Posterior cingulate gyrus (tissue), 11 donors: ENCODE measurements at regions not wholly inside any gene's neighbourhood (a gene's known extent, or its start where the extent isn't known, plus 50 kb on each side); places are given as distances from the start of the nearest gene placed in this dataset.

Source experiments
- DNase-seq, 10 donors: peaks; one replicate each; pipeline versions ENCODE4 v3.0.0 to v3.0.0-alpha.2; 2020 to 2021; ENCODE audit warnings: mixed read lengths in 3 of 10
- intact Hi-C: fragments of 100-400 bp; cut with DNase I; formaldehyde crosslinking; loops from one replicate; pipeline ENCODE4 v1.15.1; 2023

GRCh38 chr15:25936004-25936403, 72.9 kb upstream of the ATP10A start:
- no peak for DNase-seq
- intact Hi-C loops, result no loop called here

- intact Hi-C loops, result no loop called here
- DNase-seq, result peak in 7 of 10 donors; percentile 30 to 93 (median 71)
These were observed 70.5 kb upstream of the ATP10A start for GRCh38 chr15:25933456-25934158.

- intact Hi-C loops, result no loop called here
- DNase-seq, result no peak
These were observed 69.6 kb upstream of the ATP10A start for GRCh38 chr15:25932696-25933095.

GRCh38 chr15:25931851-25932250, 68.7 kb upstream of the ATP10A start:
- no peak for DNase-seq
- intact Hi-C loops, result no loop called here

- intact Hi-C loops, result no loop called here
- no peak for DNase-seq
These were observed 67.8 kb upstream of the ATP10A start for GRCh38 chr15:25930931-25931330.
